A673 (cell line): ENCODE measurements at regions not wholly inside any gene's neighbourhood (a gene's known extent, or its start where the extent isn't known, plus 50 kb on each side); places are given as distances from the start of the nearest gene placed in this dataset.

Source experiments
- BruUV-seq: library from RNA; stranded (reverse); fragments of 400-500 nt; replicated peaks from 2 replicates; lab custom pipeline; 2021; lab: Mats Ljungman, UMichigan
- CTCF ChIA-PET: fragments of 300-600 bp; sonication (Branson Sonifier 250); formaldehyde crosslinking; loops from one replicate; lab custom pipeline; 2022; ENCODE audit warnings: antibody characterized with exemption; lab: Charles Lee
- POLR2A ChIA-PET: fragments of 300-600 bp; sonication (Branson Sonifier 250); formaldehyde crosslinking; loops from one replicate; lab custom pipeline; 2022; ENCODE audit warnings: antibody characterized with exemption; ENCODE audit not compliant: low non-redundant PET; lab: Charles Lee
- DNase-seq: peaks from one replicate; pipeline ENCODE4 v3.0.0-alpha.2; 2015; ENCODE audit warnings: low spot score
- H3K27ac ChIP-seq: fragments of 200-600 bp; sonication (generic); 2 replicates; pipeline ENCODE4 v1.5.1; 2016; ENCODE audit warnings: mixed run types, low read depth, mild to moderate bottlenecking, mixed read lengths, antibody characterized with exemption, low read length; ENCODE audit not compliant: poor library complexity, severe bottlenecking
- H3K27me3 ChIP-seq: fragments of 200-600 bp; sonication (generic); replicated peaks from 2 replicates; pipeline ENCODE4 v1.6.1; 2017; ENCODE audit warnings: mixed run types, low read depth, mild to moderate bottlenecking, mixed read lengths, antibody characterized with exemption, low read length; ENCODE audit not compliant: insufficient read depth, poor library complexity
- H3K36me3 ChIP-seq: fragments of 200-600 bp; sonication (generic); 2 replicates; pipeline ENCODE4 v1.6.1; 2016; ENCODE audit warnings: mixed run types, mild to moderate bottlenecking, mixed read lengths, antibody characterized with exemption, low read length; ENCODE audit not compliant: insufficient read depth, poor library complexity, severe bottlenecking
- H3K4me1 ChIP-seq: fragments of 200-600 bp; sonication (generic); 2 replicates; pipeline ENCODE4 v1.6.1; 2017; ENCODE audit warnings: mixed run types, mild to moderate bottlenecking, mixed read lengths, antibody characterized with exemption, low read length; ENCODE audit not compliant: insufficient read depth, poor library complexity, severe bottlenecking
- H3K4me3 ChIP-seq: fragments of 200-600 bp; sonication (generic); 2 replicates; pipeline ENCODE4 v1.5.1; 2016; ENCODE audit warnings: low read depth, mixed run types, mild to moderate bottlenecking, mixed read lengths, low read length; ENCODE audit not compliant: poor library complexity, severe bottlenecking
- H3K9me3 ChIP-seq: fragments of 200-600 bp; sonication (generic); 2 replicates; pipeline ENCODE4 v1.6.1; 2016; ENCODE audit warnings: mixed run types, low read depth, mild to moderate bottlenecking, mixed read lengths, antibody characterized with exemption, low read length; ENCODE audit not compliant: poor library complexity, severe bottlenecking
- CTCF ChIP-seq: fragments of 300-800, 200-600 bp; sonication (generic); conservative IDR thresholded peaks from 2 replicates; pipeline ENCODE4 v1.5.1; 2017; ENCODE audit warnings: low read depth, mild to moderate bottlenecking, antibody characterized with exemption, low read length, moderate library complexity, mixed read lengths
- EZH2 ChIP-seq: fragments of 200-600 bp; sonication (generic); IDR thresholded peaks from 2 replicates; pipeline ENCODE4 v1.6.1; 2017; ENCODE audit warnings: borderline replicate concordance, low read depth, mild to moderate bottlenecking, mixed read lengths, antibody characterized with exemption, low read length; ENCODE audit not compliant: poor library complexity, severe bottlenecking
- intact Hi-C: fragments of 100-400 bp; cut with micrococcal nuclease; formaldehyde crosslinking; loops from one replicate; pipeline ENCODE4 v1.10.0; 2022; ENCODE audit not compliant: unreplicated experiment

DNA sequence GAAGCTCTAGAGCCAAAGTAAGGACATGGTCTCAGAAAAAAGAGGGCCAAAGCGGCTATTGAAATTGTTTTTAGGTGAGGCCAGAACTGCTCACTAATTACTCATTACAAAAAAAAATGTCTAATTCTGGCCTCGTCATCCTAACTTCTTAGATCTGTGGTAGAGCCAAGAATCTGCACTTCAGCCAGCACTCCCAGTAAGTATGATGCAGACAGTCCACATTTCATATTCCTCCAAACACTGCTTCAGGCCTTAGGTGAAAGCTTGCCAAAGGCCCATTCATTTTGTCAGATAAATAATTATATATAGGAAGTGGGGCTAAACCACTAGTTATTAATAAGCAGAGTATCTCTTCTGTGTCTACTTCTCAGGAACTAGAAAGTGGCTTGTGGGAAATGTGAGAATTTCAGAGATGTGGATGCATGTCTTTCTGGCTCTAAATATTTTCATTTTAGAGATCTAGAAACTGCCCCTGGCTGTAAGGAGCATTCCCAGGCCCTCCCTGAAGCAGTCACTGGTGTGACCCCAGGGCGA, 554.0 kb downstream of the TLE4 start:
- Histone ChIP-seq H3K4me1 (no peaks in the 10 kb centered on the region), H3K27ac (no peak overlapping the region), H3K9me3 (no peaks in the 10 kb centered on the region), H3K4me3 (no peak overlapping the region), H3K27me3 (peaks cover 6% of the 10 kb centered on the region), H3K36me3 (no peaks in the 10 kb centered on the region)
- DNase-seq: no peak
- TF ChIP-seq EZH2 (no peak), CTCF (no peak)
- ChIA-PET CTCF (no interaction called here), POLR2A (no interaction called here)
- BruUV-seq: no TSS peak
- intact Hi-C loops: no loop called here

GRCh38 chr9:80117031-80117430, 545.3 kb downstream of the TLE4 start:
- intact Hi-C loops: no loop called here
- CTCF ChIA-PET: no interaction called here
- Histone ChIP-seq H3K27me3 (no peaks in the 10 kb centered on the region), H3K9me3 (no peaks in the 10 kb centered on the region), H3K36me3 (no peaks in the 10 kb centered on the region), H3K4me1 (no peaks in the 10 kb centered on the region), H3K27ac (no peak overlapping the region), H3K4me3 (no peak overlapping the region)
- BruUV-seq: no TSS peak
- POLR2A ChIA-PET: no interaction called here
- no peak for DNase-seq
- TF ChIP-seq CTCF (no peak), EZH2 (no peak)

DNA sequence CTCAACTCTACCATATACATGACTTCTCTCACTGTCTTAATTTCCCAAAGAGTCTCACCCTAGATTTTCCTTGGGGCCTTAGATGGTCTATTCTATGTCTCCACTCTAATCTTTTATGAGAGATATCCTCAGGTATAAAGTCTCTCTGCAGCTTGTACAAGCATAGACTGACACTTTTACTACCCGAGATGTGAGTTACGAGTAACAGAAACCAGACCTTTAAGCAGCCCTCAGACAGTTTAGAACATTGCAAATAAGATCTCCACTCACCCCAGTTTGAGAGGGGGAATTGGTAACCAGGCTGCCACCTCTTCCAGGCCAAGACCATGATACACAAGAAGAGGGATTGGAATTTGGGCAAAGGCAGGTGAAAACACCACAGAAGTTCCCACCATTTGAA, 542.5 kb downstream of the TLE4 start:
- ChIA-PET POLR2A (no interaction called here), CTCF (no interaction called here)
- TF ChIP-seq CTCF (no peak), EZH2 (no peak)
- Histone ChIP-seq H3K4me3 (no peak overlapping the region), H3K36me3 (no peaks in the 10 kb centered on the region), H3K27me3 (no peaks in the 10 kb centered on the region), H3K27ac (no peak overlapping the region), H3K4me1 (no peaks in the 10 kb centered on the region), H3K9me3 (no peaks in the 10 kb centered on the region)
- intact Hi-C loops: no loop called here
- no TSS peak for BruUV-seq
- DNase-seq: no peak
